ENCODE measurements at regions not wholly inside any gene's neighbourhood (a gene's known extent, or its start where the extent isn't known, plus 50 kb on each side); places are given as distances from the start of the nearest gene placed in this dataset.

DNA sequence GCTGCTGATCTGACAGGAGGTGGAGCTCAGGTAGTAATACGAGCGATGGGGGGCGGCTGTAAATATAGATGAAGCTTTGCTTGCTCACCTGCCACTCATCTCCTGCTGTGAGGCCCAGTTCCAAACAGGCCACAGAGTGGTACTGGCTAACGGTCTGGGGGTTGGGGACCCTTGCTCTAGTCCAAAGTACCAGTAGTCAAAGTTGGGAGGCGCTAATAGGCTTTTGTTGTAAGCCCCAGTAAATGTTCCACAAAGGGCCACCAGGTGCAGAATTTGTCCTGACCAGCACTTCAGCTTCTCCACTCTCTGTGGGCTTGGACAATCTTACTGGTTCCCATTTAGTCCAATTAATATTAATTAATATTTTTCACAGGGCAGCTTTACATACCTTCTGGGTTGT is 206.6 kb downstream of the ACTR3B start:
- TF ChIP-seq CTCF (IDR thresholded peaks at IDR 0.05), result no peak
- TF ChIP-seq POLR2AphosphoS5 (IDR thresholded peaks at IDR 0.05), result no peak
- no peak for TF ChIP-seq EP300 (IDR thresholded peaks at IDR 0.05)
- no peak for TF ChIP-seq POLR2A (IDR thresholded peaks at IDR 0.05)
